HL-60 (cell line): ENCODE measurements at regions not wholly inside any gene's neighbourhood (a gene's known extent, or its start where the extent isn't known, plus 50 kb on each side); places are given as distances from the start of the nearest gene placed in this dataset.

Experiments
- CTCF ChIP-seq: IDR thresholded peaks from one replicate; pipeline ENCODE4 v1.5.1; 2011; ENCODE audit warnings: low read length, control low read depth, inconsistent platforms; ENCODE audit not compliant: insufficient read depth
- GABPA ChIP-seq: IDR thresholded peaks from 2 replicates; pipeline ENCODE4 v1.6.1; 2012; ENCODE audit warnings: low read depth
- POLR2AphosphoS5 ChIP-seq: IDR thresholded peaks from 2 replicates; pipeline ENCODE4 v1.6.1; 2012; ENCODE audit warnings: low read depth
- REST ChIP-seq: IDR thresholded peaks from 2 replicates; pipeline ENCODE4 v1.6.1; 2012; ENCODE audit warnings: low read depth; ENCODE audit not compliant: insufficient replicate concordance
- SPI1 ChIP-seq: IDR thresholded peaks from 2 replicates; pipeline ENCODE4 v1.6.1; 2012; ENCODE audit warnings: low read depth, mild to moderate bottlenecking, borderline replicate concordance

GRCh38 chr5:71825992-71826391, 106.9 kb downstream of the CARTPT start:
- TF ChIP-seq CTCF, result no peak
- no peak for TF ChIP-seq REST
- TF ChIP-seq POLR2AphosphoS5, result no peak
- TF ChIP-seq GABPA, result no peak
- TF ChIP-seq SPI1, result no peak
